T-helper 2 cell (primary cell): ENCODE measurements at regions not wholly inside any gene's neighbourhood (a gene's known extent, or its start where the extent isn't known, plus 50 kb on each side); places are given as distances from the start of the nearest gene placed in this dataset.

ENCODE experiments used
- DNase-seq, 5 experiments: peaks; one replicate each; pipeline versions ENCODE4 v3.0.0 to v3.0.0-alpha.2; 2012 to 2022

- DNase-seq: no peak
These were observed 280.6 kb downstream of the TTLL7 start for GRCh38 chr1:83718338-83718737.

GRCh38 chr1:83717785-83718184 lies 281.1 kb downstream of the TTLL7 start:
- DNase-seq: no peak

GRCh38 chr1:83716641-83717040 lies 282.3 kb downstream of the TTLL7 start:
- no peak for DNase-seq

- no peak for DNase-seq
These were observed 283.4 kb downstream of the TTLL7 start for GRCh38 chr1:83715550-83715949.

GRCh38 chr1:83709662-83710061 lies 289.3 kb downstream of the TTLL7 start:
- DNase-seq: no peak

GRCh38 chr1:83706354-83706938 lies 292.5 kb downstream of the TTLL7 start:
- peak in 1 of 5 experiments; percentile 30 for DNase-seq

- DNase-seq: no peak
These were observed 293.8 kb downstream of the TTLL7 start for GRCh38 chr1:83705091-83705490.

GRCh38 chr1:83704350-83704749 lies 294.6 kb downstream of the TTLL7 start:
- no peak for DNase-seq

GRCh38 chr1:83702356-83702755 lies 296.6 kb downstream of the TTLL7 start:
- no peak for DNase-seq

GRCh38 chr1:83701355-83701754 lies 297.6 kb downstream of the TTLL7 start:
- DNase-seq: no peak

- DNase-seq: no peak
These were observed 300.3 kb downstream of the TTLL7 start for GRCh38 chr1:83698644-83699043.

- no peak for DNase-seq
These were observed 301.0 kb downstream of the TTLL7 start for GRCh38 chr1:83697961-83698360.

- DNase-seq: no peak
These were observed 301.7 kb downstream of the TTLL7 start for GRCh38 chr1:83697220-83697619.

GRCh38 chr1:83694449-83694848 lies 304.5 kb downstream of the TTLL7 start:
- no peak for DNase-seq

GRCh38 chr1:83693427-83694126 lies 305.4 kb downstream of the TTLL7 start:
- no peak for DNase-seq

GRCh38 chr1:83692524-83693381 lies 306.2 kb downstream of the TTLL7 start:
- DNase-seq: peak in 1 of 5 experiments; percentile 58

GRCh38 chr1:83691953-83692500 lies 306.9 kb downstream of the TTLL7 start:
- no peak for DNase-seq

- DNase-seq: no peak
These were observed 308.7 kb downstream of the TTLL7 start for GRCh38 chr1:83689921-83690868.

- no peak for DNase-seq
These were observed 316.8 kb downstream of the TTLL7 start for GRCh38 chr1:83682132-83682531.

GRCh38 chr1:83676106-83676505 lies 322.8 kb downstream of the TTLL7 start:
- no peak for DNase-seq

- peak in 1 of 5 experiments; percentile 38 for DNase-seq
These were observed 325.6 kb downstream of the TTLL7 start for GRCh38 chr1:83673312-83673711.

- DNase-seq: no peak
These were observed 327.3 kb downstream of the TTLL7 start for GRCh38 chr1:83671586-83671985.
